HG03108 (cell line): ENCODE measurements at regions not wholly inside any gene's neighbourhood (a gene's known extent, or its start where the extent isn't known, plus 50 kb on each side); places are given as distances from the start of the nearest gene placed in this dataset.
"Not testable (repeated sequence)": the region's sequence is repeated elsewhere in the genome, so short reads cannot be mapped to it uniquely, and the experiment has no call there.

Experiments
- ATAC-seq: cut with Tn5 transposase; IDR thresholded peaks from one replicate; pipeline ENCODE4 v1.9.1; 2021; ENCODE audit warnings: moderate library complexity; ENCODE audit not compliant: unreplicated experiment

DNA sequence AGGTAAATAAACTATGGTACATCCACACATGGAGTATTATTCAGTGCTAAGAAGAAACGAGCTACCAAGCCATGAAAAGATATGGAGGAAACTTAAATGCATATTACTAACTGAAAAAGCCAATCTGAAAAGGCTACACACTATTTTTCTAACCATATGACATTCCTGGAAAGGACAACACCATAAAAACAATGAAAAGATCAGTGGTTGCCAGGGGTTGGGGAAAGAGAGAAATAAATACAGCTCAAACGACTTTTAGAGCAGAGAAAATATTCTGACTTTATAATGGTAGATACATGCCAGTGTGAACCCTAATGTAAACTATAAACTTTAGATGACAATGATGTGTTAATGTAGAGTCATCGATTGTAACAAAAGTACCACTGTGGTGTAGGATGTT lies 225.9 kb upstream of the BTBD3 start:
- ATAC-seq, result no peak

DNA sequence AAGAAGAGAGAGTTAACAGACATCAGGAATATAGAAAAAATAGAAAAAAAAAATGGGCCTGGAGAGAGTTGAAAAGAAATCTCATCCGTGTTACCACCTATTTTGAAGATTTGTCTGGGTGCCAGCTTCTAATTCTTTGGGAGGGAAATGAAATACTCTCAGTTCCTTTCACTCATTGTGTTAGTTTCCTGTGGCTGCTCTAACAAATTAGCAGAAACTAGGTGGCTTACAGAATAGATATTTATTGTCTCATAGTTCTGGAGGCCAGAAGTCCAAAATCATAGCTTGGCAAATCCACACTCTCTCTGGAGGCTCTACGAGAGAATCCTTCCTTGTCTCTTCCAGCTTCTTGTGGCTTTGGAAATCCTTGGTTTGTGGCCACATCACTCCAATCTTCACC lies 225.1 kb upstream of the BTBD3 start:
- ATAC-seq, result no peak

DNA sequence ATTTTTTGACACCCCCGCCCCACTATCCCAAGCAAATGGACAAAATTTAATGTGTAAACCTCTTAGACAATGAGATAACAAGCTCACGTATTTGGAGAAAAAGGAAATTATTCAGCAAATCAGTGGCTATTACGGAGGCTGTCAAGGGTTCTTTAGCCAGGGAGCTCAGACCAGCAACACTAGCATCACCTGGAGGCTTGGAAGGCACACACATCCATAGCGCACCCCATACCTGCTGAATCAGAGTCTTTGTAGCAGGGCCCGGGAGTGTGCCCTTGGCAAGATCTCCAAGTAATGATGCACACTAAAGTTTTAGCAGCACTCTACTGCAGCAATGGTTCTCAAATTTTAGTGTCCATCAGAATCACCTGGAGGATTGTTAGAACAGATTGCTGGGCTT lies 223.2 kb upstream of the BTBD3 start:
- ATAC-seq, result no peak

DNA sequence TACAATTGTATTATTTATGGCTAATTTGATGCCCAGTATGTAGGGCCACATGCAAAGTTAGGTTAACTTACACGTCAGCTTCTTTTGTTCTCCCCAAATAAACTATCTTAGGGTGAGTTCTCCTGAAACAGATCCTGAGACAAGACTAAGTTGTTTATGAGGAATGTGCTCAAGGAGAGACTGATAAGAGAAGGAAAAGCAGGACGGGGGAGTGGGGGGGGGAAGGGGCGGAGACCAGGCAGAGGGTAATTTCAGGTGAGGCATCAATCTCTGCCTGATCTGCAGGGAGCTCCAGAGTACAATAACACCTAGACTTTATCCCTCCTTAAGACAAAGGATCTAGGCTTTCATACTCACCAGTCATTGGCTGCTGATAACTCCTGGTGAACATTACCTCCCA lies 220.6 kb upstream of the BTBD3 start:
- ATAC-seq, result no peak

DNA sequence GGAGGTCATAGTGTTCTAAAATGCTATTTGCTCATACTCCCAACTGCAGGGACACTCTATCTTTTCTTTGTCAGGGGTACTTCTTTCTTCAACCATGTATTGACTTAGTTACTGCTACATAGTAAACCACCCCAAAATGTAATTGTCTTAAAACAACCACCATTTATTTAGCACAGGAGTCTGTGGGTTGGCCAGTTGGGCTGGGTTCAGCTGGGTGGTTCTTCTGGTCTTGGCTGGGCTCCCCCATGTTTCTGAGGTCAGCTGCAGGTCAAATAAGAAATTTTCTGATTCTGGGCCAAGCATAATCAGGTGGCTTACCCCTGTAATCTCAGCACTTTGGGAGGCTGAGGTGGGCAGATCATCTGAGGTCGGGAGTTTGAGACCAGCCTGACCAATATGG lies 220.0 kb upstream of the BTBD3 start:
- no peak for ATAC-seq

DNA sequence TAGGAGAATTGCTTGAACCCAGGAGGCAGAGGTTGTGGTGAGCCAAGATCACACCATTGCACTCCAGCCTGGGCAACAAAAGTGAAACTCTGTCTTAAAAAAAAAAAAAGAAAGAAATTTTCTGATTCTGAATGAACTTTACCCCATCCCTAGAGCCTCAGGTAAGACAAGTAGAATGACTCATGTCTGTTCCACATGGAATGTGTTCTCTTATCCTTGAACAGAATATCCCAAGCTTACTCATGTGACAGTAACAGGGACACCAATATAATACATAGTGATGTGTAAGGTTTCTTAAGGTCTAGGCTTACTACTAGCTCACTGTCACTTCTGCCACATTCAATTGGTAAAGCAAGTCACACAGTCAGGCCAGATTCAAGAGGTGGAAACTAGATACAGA lies 219.6 kb upstream of the BTBD3 start:
- ATAC-seq, result no peak

DNA sequence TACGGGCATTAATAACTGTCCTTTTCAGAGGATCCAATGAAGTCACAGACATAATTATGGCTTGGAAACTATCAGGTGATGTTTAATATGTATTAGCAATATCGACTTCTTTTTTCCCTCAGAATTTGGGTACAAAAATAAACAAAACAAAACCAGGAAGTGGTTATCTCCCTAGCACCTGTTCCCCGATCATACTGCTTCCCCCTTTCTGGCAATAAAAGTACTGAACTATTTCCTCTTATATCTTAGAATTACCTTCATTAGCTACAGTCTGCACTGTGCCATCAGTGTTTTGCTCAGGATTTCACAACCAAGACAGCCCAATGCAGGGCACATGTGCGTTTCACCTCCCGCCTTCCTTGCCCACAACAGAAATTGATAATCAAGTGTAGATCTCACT lies 216.9 kb upstream of the BTBD3 start:
- ATAC-seq, result no peak

DNA sequence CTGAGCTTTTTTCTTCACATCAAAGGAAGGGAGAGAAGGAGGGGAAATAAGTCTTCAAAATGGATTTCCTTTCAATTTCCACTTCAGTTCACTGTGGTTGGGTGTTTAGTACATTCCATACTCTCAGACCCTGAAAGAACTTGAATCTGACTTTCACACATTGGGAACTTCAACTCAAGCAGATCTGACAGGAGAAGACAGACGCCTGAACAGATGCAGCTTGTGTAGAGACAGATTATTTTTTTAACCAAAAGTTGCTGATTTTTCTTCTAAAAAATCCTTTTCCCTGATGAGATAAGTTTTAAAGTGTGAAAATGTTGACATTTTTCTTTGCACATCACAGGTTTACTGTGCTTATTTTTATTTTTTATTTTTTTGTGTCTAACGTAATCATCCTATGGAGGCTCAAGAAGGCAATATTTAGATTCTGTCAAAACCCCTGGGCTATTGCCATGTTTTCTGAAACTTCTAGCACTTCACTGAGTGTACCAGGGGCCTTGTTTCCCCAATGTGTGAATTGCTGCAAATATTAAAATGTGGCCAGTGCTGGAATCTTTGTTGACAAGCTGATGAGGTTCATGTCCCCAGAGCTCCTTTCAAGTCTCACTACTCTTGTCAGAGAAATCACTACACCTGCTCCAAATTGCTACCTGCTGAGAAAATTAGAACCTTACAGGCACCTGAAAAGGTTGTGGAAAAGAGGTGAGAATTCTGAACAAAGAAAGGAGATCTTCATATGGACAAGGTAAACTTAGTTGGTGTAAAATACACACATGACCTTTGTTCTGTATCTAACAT lies 214.8 kb upstream of the BTBD3 start:
- no peak for ATAC-seq

DNA sequence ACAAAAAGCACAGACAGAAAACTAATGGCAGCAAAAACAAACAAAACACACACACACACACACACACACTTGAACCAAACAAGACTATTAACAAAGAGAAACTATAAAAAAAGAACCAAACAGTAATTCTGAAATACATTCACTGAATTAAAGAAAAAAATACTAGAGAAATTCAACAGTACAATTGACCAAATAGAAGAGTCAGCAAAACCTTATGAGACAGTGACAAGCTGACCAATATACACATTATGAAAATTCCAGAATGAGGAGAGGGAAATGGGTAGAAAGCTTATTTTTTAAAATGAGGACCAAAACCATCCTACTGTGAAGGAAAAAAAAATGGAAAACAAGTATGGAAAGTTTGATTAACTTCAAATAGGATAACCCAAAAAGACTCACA lies 212.2 kb upstream of the BTBD3 start:
- no peak for ATAC-seq

DNA sequence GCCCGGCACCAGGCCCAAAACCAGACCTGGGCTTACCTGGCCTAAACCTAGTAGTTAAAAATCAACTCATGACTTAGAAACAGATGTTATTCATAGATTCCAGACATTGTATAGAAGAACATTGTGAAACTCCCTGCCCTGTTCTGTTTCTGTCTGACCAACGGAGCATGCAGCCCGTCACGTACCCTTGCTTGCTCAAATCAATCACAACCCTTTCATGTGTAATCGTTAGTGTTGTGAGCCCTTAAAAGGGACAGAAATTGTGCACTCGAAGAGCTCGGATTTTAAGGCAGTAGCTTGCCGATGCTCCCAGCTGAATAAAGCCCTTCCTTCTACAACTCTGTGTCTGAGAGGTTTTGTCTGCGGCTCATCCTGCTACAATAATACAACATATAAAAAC lies 209.5 kb upstream of the BTBD3 start:
- not testable (repeated sequence) for ATAC-seq

DNA sequence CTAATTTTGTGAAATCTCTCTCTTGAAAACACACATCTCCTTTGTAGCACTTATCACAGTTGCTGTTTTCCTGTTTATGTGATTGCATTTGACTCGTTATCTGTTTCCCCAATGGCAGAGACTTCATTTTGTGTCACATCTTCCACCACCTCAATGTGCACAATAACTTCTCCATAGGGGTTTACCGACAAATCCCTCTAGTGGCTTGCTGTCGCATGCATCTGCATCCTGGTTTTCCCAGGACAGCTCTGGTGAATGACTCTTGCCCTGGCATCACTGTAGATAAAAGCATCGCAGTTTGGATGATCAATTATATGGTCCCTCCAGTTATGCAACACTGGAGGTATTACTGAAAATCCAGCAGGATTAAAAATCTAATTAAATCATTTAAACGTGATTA lies 206.5 kb upstream of the BTBD3 start:
- ATAC-seq, result no peak

DNA sequence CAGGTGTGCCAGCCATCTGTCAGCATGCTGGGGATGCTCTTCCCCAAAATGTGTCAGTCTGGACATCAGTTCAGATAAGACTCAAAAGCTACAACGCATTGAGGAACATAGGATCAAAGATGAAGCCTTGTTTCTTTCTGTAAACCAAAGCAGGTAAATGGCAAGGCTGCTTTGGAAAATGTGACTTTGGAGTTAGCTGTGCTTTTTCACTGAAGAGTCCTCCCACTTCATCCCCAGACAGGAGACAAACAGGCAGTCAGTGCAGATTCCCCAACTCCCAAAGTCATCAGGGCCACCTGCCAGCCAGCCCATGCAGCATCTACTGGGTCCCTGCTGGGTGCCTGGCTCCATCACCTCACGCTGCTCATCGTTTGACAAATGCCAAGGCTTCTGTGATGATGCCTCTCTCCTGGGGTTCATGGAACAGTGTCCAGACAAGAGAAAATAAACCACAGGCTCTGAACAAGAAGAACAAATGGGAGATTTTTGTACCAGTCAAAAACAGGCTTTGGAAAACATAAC lies 205.0 kb upstream of the BTBD3 start:
- no peak for ATAC-seq

DNA sequence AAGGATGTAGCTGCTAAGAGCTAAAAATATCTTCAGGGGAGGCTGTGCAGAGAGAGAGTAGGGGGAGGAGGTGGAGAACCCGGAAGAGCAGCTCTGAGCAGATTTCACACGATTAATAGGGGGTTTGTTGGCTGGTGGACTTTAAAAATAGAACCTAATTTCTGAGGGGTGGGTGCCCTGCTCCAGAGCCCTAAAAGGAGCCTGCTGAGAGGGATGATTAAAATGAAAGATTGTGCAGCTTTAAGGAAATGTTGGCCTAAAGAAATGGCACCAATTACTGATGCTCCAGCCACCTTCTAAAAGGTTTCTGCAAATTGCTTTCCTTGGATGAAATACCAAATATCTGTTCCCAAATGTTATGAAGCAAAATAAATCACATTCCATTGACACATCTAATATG lies 202.8 kb upstream of the BTBD3 start:
- no peak for ATAC-seq

DNA sequence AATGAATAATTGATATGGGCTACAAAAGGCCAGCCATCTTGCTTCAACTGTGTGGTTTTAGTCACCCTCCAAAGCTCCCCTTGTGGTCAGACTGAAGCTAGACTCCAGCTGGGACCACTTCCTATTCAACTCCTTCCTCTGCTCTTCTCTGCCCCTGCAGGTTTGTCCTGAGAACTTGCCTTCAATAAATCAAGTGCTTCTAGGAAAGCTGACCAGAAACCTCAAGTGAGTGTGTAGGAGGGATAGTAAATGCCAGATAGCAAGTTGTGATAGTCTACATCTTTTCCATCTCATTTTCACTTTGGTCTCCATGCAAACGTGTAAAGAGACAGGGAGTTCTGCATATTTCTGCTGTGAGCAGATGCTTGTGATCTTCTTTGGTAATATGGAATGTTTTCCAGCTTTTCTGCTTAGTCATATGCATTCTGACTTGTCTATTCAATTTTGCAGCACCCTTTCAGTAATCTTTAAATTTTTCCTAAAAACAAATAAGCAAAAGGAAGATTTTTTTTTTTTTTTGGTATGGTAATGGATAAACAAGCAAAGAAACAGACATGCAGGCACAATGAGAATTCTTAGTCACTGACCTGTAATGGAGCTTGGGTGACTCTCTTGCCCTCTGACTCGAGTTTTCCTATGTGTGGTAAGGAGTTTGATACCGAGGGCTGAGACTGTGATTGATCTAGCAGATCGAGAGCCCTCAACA lies 201.3 kb upstream of the BTBD3 start:
- ATAC-seq, result no peak

DNA sequence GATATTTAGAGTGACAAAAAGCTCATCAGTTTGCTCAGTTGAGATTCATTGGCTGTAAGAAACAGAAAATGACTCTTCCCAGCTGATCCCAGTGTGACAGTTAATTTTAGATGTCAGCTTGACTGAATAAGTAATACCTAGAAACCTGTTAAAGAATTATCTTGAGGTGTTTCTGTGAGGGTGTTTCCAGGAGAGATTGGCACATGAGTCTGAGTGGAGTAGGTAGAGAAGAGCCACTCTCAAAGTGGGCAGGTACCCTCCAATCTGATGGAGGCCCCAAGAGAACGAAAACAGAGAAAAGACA lies 200.8 kb upstream of the BTBD3 start:
- ATAC-seq, result no peak

DNA sequence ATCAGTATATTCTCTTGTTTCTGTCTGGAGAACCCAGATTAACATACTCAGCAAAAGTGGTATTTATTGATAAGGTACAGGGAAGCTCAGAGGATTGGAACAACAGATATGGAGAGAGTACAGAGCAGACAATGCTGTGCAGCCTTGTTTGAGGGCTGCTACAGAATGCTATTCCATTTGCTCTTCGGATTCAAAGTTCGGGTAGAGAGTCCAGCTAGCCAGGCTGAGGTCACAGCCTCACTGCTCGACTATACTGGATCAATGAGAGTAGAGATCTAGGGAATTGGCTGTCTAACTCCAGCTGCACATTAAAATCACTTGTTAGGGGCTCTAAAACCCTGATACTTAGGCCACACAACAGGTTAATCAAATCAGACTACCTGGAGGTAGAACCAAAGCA lies 200.1 kb upstream of the BTBD3 start:
- no peak for ATAC-seq

DNA sequence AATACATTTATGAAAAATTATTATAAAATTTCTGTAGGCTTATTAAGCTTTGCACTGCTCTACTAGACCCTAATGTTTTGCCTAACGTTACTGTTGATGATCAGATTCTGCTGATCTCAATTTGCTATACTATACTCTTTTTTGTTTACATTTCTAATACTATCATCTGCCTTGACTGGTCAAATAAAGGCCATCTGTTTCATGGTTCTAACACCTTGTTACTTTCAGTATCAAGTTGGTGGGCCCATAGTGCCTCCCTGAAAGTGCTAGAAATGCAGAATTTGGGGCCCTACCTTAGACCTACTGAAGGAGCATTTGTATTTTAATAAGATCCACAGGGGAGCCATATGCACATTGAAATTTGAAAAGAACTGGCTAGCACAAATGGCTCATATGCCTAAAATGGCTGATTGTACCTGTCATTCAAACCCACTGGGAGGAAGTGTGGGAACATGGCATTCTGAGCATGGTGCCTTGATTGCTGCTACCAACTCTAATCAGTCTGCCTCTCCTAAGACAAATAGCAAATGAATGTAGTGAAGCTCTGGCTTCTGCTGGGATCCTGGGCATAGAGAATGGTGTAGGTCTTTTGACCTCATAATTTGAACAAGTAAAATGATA lies 199.1 kb upstream of the BTBD3 start:
- no peak for ATAC-seq

DNA sequence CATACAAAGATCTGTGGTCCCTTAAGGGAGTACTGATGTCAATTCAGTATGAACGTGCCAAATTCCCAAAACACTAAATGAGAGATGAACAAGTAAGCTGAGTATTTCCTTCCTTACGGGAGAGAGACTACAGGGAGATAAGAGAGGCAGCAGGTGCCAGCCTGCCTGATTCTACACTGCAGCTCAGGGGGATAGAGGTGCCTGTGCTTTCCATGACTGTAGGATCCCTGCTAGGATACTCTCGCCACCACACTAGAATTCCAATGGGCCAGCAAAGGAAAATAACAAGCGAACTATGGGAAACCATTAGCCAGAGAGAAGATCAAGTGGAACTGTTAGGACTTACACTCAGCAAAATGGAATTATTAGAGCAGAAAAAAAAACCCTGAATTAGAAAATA lies 198.5 kb upstream of the BTBD3 start:
- no peak for ATAC-seq

DNA sequence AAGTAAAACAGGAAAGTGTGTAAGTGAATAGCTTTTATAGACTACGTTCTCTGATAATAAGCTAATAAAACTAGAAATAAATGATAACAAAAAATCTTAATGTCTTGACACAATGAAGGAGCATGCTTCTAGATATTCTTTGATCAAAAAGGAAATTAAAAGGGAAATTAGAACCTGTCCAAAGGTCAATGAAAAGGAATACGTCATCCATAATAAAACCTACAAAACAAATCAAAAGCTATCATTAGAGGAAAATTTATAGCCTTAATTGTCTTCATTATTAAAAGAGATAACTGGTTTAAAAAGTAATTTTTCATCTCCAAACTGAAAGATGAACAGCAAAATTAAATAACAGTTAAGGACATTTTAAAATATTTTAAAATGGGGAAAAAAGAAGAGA lies 196.3 kb upstream of the BTBD3 start:
- no peak for ATAC-seq

DNA sequence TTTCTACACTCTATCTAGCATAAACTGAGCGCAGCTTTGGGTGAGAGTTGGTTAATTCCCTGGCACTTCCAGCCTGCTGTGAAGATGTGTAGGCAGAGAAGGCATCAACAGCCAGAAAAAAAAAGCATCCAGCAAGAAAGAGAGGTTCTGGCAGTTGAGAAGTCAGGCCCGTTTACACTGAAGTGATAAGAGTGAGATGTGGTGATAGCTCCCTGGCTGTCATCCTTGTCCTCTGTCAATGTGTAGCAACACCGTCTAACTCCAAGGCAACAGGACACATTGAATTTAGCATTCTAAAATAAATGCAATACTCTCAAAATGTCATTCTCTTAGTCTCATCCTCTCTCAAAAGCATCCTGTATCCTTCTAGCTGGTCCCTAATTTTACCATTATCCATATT lies 193.6 kb upstream of the BTBD3 start:
- ATAC-seq, result no peak

DNA sequence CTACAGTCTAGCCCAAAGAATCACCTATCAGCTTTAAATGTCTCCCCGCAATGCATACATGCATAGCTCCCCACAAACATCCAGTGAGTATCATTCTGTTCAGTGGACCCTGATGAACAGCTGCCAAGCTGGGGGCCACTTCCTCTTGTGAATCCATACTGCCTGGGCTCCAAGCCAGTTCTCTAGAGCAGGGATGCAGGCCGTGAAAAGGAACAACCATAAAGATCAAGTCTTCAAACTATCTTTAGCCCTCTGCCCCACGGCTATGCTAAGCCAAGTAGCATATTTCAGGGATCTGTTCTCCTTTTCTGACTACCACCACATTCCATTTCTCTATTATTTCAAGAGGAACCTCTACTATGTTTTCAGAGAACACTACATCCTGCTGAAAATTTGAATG lies 191.7 kb upstream of the BTBD3 start:
- ATAC-seq, result no peak

DNA sequence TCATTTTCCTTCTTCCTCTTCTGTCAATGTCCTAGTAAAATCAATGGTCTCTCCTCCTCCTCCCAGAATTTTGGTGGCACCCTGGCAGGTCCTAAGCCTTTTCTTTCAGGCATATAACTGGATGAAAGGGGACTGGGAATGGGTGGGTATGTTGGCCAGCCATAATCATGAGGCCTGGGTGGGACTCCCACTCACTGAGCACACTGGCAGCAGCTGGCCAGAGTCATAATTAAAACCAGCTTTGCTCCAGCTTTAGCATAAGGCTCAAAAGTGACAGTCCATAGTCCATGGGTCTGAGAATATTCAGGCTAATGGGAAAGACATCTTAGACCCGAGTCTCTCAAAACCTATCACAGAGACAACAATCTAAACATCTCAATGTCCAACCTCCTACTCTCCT lies 190.0 kb upstream of the BTBD3 start:
- no peak for ATAC-seq
